WTC11 (cell line): ENCODE measurements at regions not wholly inside any gene's neighbourhood (a gene's known extent, or its start where the extent isn't known, plus 50 kb on each side); places are given as distances from the start of the nearest gene placed in this dataset.

Experiments used
- CREB1 ChIP-seq: sonication (generic); formaldehyde crosslinking; IDR thresholded peaks from 2 replicates; pipeline ENCODE4 v1.8.0; 2023; ENCODE audit warnings: mild to moderate bottlenecking, missing genetic modification reagents
- FOXP1 ChIP-seq: sonication (generic); formaldehyde crosslinking; IDR thresholded peaks from 2 replicates; pipeline ENCODE4 v1.8.0; 2022; ENCODE audit warnings: missing genetic modification reagents, mild to moderate bottlenecking, moderate library complexity, borderline replicate concordance
- NR1H2 ChIP-seq: sonication (generic); formaldehyde crosslinking; IDR thresholded peaks from 2 replicates; pipeline ENCODE4 v1.9.0; 2021; ENCODE audit warnings: mild to moderate bottlenecking, moderate library complexity, missing genetic modification reagents
- NR3C1 ChIP-seq: sonication (generic); formaldehyde crosslinking; conservative IDR thresholded peaks from 2 replicates; pipeline ENCODE4 v1.8.1; 2023; ENCODE audit warnings: low read depth, mild to moderate bottlenecking, missing genetic modification reagents
- TEAD4 ChIP-seq: sonication (generic); formaldehyde crosslinking; IDR thresholded peaks from 2 replicates; pipeline ENCODE4 v1.8.0; 2022; ENCODE audit warnings: mild to moderate bottlenecking, missing genetic modification reagents
- ZBTB21 ChIP-seq: sonication (generic); formaldehyde crosslinking; IDR thresholded peaks from 2 replicates; pipeline ENCODE4 v1.8.1; 2023; ENCODE audit warnings: mild to moderate bottlenecking, missing genetic modification reagents, borderline replicate concordance
- TF ChIP-seq, protein P1 (sequence below): sonication (generic); formaldehyde crosslinking; IDR thresholded peaks from 2 replicates; pipeline ENCODE4 v1.8.0; 2022; ENCODE audit warnings: missing genetic modification reagents
- TF ChIP-seq, protein P2 (sequence below): fragments of 200-600 bp; IDR thresholded peaks from 2 replicates; pipeline ENCODE4 v1.8.0; 2022; ENCODE audit warnings: antibody characterized with exemption
- TF ChIP-seq, protein P3 (sequence below): sonication (generic); formaldehyde crosslinking; conservative IDR thresholded peaks from 2 replicates; pipeline ENCODE4 v1.8.1; 2022; ENCODE audit warnings: mild to moderate bottlenecking, missing genetic modification reagents
- TF ChIP-seq, protein P4 (sequence below): fragments of 250-450 bp; sonication (Bioruptor Pico); IDR thresholded peaks from 2 replicates; pipeline ENCODE4 v1.9.0; 2021; ENCODE audit warnings: mild to moderate bottlenecking

DNA sequence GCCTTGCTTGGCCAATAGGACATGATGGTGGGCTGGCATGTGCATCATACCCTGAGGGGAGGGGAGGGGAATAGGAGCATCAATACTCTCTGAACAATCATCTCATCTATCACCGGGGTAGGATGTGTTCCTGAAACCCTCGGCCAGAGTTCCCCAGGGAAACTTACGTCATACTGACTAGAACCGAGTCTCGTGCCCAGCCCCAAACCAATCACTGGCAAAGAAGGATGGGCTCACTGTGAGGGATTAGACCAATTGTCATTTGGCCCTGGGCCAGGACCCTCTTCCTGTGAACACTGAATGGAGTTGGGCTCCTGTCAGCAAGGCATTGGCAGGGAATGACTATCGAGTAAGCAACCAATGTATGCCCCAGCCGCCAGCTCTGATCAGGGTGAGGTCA lies 261.5 kb downstream of the MYCN start:
- TF ChIP-seq, protein P1, sequence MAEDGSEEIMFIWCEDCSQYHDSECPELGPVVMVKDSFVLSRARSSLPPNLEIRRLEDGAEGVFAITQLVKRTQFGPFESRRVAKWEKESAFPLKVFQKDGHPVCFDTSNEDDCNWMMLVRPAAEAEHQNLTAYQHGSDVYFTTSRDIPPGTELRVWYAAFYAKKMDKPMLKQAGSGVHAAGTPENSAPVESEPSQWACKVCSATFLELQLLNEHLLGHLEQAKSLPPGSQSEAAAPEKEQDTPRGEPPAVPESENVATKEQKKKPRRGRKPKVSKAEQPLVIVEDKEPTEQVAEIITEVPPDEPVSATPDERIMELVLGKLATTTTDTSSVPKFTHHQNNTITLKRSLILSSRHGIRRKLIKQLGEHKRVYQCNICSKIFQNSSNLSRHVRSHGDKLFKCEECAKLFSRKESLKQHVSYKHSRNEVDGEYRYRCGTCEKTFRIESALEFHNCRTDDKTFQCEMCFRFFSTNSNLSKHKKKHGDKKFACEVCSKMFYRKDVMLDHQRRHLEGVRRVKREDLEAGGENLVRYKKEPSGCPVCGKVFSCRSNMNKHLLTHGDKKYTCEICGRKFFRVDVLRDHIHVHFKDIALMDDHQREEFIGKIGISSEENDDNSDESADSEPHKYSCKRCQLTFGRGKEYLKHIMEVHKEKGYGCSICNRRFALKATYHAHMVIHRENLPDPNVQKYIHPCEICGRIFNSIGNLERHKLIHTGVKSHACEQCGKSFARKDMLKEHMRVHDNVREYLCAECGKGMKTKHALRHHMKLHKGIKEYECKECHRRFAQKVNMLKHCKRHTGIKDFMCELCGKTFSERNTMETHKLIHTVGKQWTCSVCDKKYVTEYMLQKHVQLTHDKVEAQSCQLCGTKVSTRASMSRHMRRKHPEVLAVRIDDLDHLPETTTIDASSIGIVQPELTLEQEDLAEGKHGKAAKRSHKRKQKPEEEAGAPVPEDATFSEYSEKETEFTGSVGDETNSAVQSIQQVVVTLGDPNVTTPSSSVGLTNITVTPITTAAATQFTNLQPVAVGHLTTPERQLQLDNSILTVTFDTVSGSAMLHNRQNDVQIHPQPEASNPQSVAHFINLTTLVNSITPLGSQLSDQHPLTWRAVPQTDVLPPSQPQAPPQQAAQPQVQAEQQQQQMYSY (CRISPR knock-in tag) = no peak
- TF ChIP-seq, protein P2, sequence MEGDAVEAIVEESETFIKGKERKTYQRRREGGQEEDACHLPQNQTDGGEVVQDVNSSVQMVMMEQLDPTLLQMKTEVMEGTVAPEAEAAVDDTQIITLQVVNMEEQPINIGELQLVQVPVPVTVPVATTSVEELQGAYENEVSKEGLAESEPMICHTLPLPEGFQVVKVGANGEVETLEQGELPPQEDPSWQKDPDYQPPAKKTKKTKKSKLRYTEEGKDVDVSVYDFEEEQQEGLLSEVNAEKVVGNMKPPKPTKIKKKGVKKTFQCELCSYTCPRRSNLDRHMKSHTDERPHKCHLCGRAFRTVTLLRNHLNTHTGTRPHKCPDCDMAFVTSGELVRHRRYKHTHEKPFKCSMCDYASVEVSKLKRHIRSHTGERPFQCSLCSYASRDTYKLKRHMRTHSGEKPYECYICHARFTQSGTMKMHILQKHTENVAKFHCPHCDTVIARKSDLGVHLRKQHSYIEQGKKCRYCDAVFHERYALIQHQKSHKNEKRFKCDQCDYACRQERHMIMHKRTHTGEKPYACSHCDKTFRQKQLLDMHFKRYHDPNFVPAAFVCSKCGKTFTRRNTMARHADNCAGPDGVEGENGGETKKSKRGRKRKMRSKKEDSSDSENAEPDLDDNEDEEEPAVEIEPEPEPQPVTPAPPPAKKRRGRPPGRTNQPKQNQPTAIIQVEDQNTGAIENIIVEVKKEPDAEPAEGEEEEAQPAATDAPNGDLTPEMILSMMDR = no peak
- TF ChIP-seq CREB1 (CRISPR knock-in tag) (no peak), NR3C1 (CRISPR knock-in tag) (no peak), NR1H2 (CRISPR knock-in tag) (no peak), ZBTB21 (CRISPR knock-in tag) (no peak), TEAD4 (CRISPR knock-in tag) (no peak), FOXP1 (no peak)
- TF ChIP-seq, protein P3, sequence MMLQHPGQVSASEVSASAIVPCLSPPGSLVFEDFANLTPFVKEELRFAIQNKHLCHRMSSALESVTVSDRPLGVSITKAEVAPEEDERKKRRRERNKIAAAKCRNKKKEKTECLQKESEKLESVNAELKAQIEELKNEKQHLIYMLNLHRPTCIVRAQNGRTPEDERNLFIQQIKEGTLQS (CRISPR knock-in tag) = no peak
- TF ChIP-seq, protein P4, sequence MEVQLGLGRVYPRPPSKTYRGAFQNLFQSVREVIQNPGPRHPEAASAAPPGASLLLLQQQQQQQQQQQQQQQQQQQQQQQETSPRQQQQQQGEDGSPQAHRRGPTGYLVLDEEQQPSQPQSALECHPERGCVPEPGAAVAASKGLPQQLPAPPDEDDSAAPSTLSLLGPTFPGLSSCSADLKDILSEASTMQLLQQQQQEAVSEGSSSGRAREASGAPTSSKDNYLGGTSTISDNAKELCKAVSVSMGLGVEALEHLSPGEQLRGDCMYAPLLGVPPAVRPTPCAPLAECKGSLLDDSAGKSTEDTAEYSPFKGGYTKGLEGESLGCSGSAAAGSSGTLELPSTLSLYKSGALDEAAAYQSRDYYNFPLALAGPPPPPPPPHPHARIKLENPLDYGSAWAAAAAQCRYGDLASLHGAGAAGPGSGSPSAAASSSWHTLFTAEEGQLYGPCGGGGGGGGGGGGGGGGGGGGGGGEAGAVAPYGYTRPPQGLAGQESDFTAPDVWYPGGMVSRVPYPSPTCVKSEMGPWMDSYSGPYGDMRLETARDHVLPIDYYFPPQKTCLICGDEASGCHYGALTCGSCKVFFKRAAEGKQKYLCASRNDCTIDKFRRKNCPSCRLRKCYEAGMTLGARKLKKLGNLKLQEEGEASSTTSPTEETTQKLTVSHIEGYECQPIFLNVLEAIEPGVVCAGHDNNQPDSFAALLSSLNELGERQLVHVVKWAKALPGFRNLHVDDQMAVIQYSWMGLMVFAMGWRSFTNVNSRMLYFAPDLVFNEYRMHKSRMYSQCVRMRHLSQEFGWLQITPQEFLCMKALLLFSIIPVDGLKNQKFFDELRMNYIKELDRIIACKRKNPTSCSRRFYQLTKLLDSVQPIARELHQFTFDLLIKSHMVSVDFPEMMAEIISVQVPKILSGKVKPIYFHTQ (CRISPR knock-in tag) = no peak
